PC-3 (cell line): ENCODE measurements at regions not wholly inside any gene's neighbourhood (a gene's known extent, or its start where the extent isn't known, plus 50 kb on each side); places are given as distances from the start of the nearest gene placed in this dataset.

Experiments used
- EZH2 ChIP-seq: fragments of 300-600 bp; sonication (generic); IDR thresholded peaks from one replicate; pipeline ENCODE4 v1.6.1; 2017; ENCODE audit warnings: antibody characterized with exemption, mild to moderate bottlenecking, low read length; ENCODE audit not compliant: unreplicated experiment
- EZH2phosphoT487 ChIP-seq: fragments of 300-600 bp; sonication (generic); IDR thresholded peaks from 2 replicates; pipeline ENCODE4 v1.6.1; 2018; ENCODE audit warnings: mild to moderate bottlenecking, antibody characterized with exemption, low read length, borderline replicate concordance
- TF ChIP-seq, protein P1 (sequence below): fragments of 300-600 bp; sonication (generic); conservative IDR thresholded peaks from 2 replicates; pipeline ENCODE4 v1.5.1; 2017; ENCODE audit warnings: antibody characterized with exemption, low read depth, mild to moderate bottlenecking, low read length

DNA sequence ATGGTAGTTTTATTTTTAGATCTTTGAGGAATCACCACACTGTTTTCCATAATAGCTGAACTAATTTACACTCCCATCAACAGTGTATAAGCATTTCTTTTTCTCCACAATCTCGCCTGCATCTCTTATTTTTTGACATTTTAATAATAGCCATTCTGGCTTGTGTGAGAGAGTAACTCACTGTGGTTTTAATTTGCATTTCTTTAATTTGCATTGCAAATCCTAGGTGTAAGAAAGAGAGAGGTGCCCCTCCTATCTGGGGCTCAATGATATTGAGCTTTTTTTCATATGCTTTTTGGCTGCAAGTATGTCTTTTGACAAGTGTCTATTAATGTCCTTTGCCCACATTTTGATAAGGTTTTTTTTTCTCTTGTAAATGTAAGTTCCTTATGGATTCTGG is 106.3 kb upstream of the SLC27A6 start:
- TF ChIP-seq EZH2phosphoT487, result no peak
- TF ChIP-seq, protein P1, sequence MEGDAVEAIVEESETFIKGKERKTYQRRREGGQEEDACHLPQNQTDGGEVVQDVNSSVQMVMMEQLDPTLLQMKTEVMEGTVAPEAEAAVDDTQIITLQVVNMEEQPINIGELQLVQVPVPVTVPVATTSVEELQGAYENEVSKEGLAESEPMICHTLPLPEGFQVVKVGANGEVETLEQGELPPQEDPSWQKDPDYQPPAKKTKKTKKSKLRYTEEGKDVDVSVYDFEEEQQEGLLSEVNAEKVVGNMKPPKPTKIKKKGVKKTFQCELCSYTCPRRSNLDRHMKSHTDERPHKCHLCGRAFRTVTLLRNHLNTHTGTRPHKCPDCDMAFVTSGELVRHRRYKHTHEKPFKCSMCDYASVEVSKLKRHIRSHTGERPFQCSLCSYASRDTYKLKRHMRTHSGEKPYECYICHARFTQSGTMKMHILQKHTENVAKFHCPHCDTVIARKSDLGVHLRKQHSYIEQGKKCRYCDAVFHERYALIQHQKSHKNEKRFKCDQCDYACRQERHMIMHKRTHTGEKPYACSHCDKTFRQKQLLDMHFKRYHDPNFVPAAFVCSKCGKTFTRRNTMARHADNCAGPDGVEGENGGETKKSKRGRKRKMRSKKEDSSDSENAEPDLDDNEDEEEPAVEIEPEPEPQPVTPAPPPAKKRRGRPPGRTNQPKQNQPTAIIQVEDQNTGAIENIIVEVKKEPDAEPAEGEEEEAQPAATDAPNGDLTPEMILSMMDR, result no peak
- TF ChIP-seq EZH2, result no peak
